Effector memory CD4-positive, alpha-beta T cell (primary cell): ENCODE measurements at regions not wholly inside any gene's neighbourhood (a gene's known extent, or its start where the extent isn't known, plus 50 kb on each side); places are given as distances from the start of the nearest gene placed in this dataset.
"Not testable (repeated sequence)": the region's sequence is repeated elsewhere in the genome, so short reads cannot be mapped to it uniquely, and the experiment has no call there.

Experiments
- DNase-seq, 3 donors: peaks; one replicate each; pipeline ENCODE4 v3.0.0-alpha.2; 2020
- H3K27ac ChIP-seq: 2 replicates; pipeline ENCODE4 v1.7.0; 2013; ENCODE audit warnings: mild to moderate bottlenecking, low read length, moderate library complexity; ENCODE audit not compliant: insufficient read depth, poor library complexity, severe bottlenecking
- H3K27me3 ChIP-seq: replicated peaks from 2 replicates; pipeline ENCODE4 v1.7.0; 2013; ENCODE audit warnings: mild to moderate bottlenecking, low read length; ENCODE audit not compliant: insufficient read depth, control insufficient read depth, poor library complexity, severe bottlenecking
- H3K36me3 ChIP-seq: 2 replicates; pipeline ENCODE4 v1.7.0; 2013; ENCODE audit warnings: mild to moderate bottlenecking, low read length, moderate library complexity; ENCODE audit not compliant: control insufficient read depth, insufficient read depth
- H3K4me1 ChIP-seq: 2 replicates; pipeline ENCODE4 v1.7.0; 2013; ENCODE audit warnings: low read length, mild to moderate bottlenecking; ENCODE audit not compliant: control insufficient read depth, insufficient read depth, poor library complexity, severe bottlenecking
- H3K4me3 ChIP-seq: 2 replicates; pipeline ENCODE4 v1.7.0; 2013; ENCODE audit warnings: low read length, low read depth, mild to moderate bottlenecking; ENCODE audit not compliant: insufficient read depth, poor library complexity, severe bottlenecking
- H3K9me3 ChIP-seq: 2 replicates; pipeline ENCODE4 v1.7.0; 2013; ENCODE audit warnings: mild to moderate bottlenecking, low read length, moderate library complexity; ENCODE audit not compliant: control insufficient read depth

DNA sequence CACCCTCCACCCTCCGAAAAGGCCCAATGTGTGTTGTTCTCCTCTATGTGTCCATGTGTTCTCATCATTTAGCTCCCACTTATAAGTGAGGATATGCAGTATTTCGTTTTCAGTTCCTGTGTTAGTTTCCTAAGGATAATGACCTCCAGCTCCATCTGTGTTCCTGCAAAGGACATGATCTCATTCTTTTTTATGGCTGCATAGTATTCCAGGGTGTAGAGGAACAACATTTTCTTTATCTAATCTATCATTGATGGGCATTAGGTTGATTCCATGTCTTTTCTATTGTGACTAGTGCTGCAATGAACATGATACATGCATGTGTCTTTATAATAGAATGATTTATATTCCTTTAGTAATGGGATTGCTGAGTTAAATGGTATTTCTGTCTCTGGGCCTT is 211.3 kb downstream of the HSD17B3 start:
- H3K27me3 ChIP-seq, H3K27ac ChIP-seq, H3K36me3 ChIP-seq, H3K9me3 ChIP-seq, H3K4me3 ChIP-seq, H3K4me1 ChIP-seq, DNase-seq: not testable (repeated sequence)

- Histone ChIP-seq H3K4me1 (no peaks in the 10 kb centered on the region), H3K4me3 (no peak overlapping the region), H3K27ac (no peak overlapping the region), H3K27me3 (no peaks in the 10 kb centered on the region), H3K9me3 (no peaks in the 10 kb centered on the region), H3K36me3 (no peaks in the 10 kb centered on the region)
- no peak for DNase-seq
Observed at GRCh38 chr9:96089452-96090085, 212.4 kb downstream of the HSD17B3 start.

GRCh38 chr9:96088510-96088909 is 213.0 kb downstream of the ERCC6L2 start:
- Histone ChIP-seq H3K36me3 (no peaks in the 10 kb centered on the region), H3K27me3 (no peaks in the 10 kb centered on the region), H3K4me1 (no peaks in the 10 kb centered on the region), H3K27ac (no peak overlapping the region), H3K9me3 (no peaks in the 10 kb centered on the region), H3K4me3 (no peak overlapping the region)
- DNase-seq, result no peak

- Histone ChIP-seq H3K4me3 (no peak overlapping the region), H3K36me3 (no peaks in the 10 kb centered on the region), H3K9me3 (no peaks in the 10 kb centered on the region), H3K4me1 (no peaks in the 10 kb centered on the region), H3K27ac (no peak overlapping the region), H3K27me3 (no peaks in the 10 kb centered on the region)
- no peak for DNase-seq
Observed at GRCh38 chr9:96087669-96088299, 212.3 kb downstream of the ERCC6L2 start.

GRCh38 chr9:96086936-96087571 is 211.6 kb downstream of the ERCC6L2 start:
- H3K27ac ChIP-seq, result no peak overlapping the region
- DNase-seq, result no peak
- no peaks in the 10 kb centered on the region for H3K9me3 ChIP-seq
- H3K4me1 ChIP-seq, result no peaks in the 10 kb centered on the region
- H3K27me3 ChIP-seq, result no peaks in the 10 kb centered on the region
- H3K36me3 ChIP-seq, result no peaks in the 10 kb centered on the region
- H3K4me3 ChIP-seq, result no peak overlapping the region

- H3K27ac ChIP-seq, result no peak overlapping the region
- DNase-seq, result no peak
- no peaks in the 10 kb centered on the region for H3K27me3 ChIP-seq
- no peak overlapping the region for H3K4me3 ChIP-seq
- H3K4me1 ChIP-seq, result no peaks in the 10 kb centered on the region
- H3K9me3 ChIP-seq, result no peaks in the 10 kb centered on the region
- no peaks in the 10 kb centered on the region for H3K36me3 ChIP-seq
Observed at GRCh38 chr9:96085491-96086143, 210.1 kb downstream of the ERCC6L2 start.

DNA sequence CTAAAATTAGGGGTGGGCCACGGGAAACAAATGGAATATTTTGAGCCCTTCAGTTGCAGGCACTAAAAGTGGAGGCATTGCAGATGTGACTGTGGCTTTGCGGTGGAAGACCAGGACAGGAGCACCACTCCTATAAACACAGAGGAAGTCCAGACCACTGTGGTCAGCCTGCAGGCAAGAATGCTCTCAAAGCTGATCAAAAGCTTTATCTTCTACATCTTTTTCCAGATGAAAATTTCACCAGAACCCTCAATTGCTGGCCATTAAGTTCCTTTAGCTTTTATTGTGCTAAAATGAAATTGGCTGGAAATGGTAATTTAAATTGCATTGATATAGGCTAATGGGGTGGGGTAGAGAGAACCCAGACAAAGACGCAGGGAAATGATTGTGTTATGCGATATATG is 208.8 kb downstream of the ERCC6L2 start:
- Histone ChIP-seq H3K4me1 (no peaks in the 10 kb centered on the region), H3K9me3 (no peaks in the 10 kb centered on the region), H3K27me3 (no peaks in the 10 kb centered on the region), H3K36me3 (no peaks in the 10 kb centered on the region), H3K4me3 (no peak overlapping the region), H3K27ac (no peak overlapping the region)
- DNase-seq, result no peak

GRCh38 chr9:96082516-96083232 is 207.2 kb downstream of the ERCC6L2 start:
- no peak overlapping the region for H3K4me3 ChIP-seq
- no peaks in the 10 kb centered on the region for H3K27me3 ChIP-seq
- no peak for DNase-seq
- no peak overlapping the region for H3K27ac ChIP-seq
- no peaks in the 10 kb centered on the region for H3K36me3 ChIP-seq
- no peaks in the 10 kb centered on the region for H3K4me1 ChIP-seq
- H3K9me3 ChIP-seq, result no peaks in the 10 kb centered on the region

GRCh38 chr9:96080364-96080763 is 204.9 kb downstream of the ERCC6L2 start:
- no peaks in the 10 kb centered on the region for H3K4me1 ChIP-seq
- no peaks in the 10 kb centered on the region for H3K9me3 ChIP-seq
- DNase-seq, result no peak
- no peak overlapping the region for H3K27ac ChIP-seq
- no peaks in the 10 kb centered on the region for H3K27me3 ChIP-seq
- H3K36me3 ChIP-seq, result no peaks in the 10 kb centered on the region
- no peak overlapping the region for H3K4me3 ChIP-seq
